ENCODE measurements at regions not wholly inside any gene's neighbourhood (a gene's known extent, or its start where the extent isn't known, plus 50 kb on each side); places are given as distances from the start of the nearest gene placed in this dataset.

DNA sequence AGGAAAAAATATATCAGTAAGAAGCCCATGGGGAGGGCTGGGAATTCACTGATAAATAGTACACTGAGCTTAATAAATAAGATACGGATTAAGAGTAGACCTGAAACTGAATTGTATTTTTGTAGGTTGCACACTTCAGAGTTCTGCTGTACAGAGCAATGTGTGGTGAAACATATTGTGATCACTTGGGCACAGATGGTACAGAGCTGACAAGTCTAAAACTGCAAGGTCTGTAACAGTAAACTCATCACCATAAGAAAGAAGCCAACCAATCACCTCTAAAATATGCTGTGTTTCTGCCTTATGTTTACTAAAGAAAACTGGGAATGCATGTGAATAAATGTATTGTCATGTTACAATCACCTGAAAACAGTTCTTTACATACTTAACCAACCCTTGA, 360.7 kb downstream of the MRPL39 start:
- Histone ChIP-seq H3K79me2 (ENCODE audit: control insufficient read depth, insufficient read depth, low read length) (no peaks in the 10 kb centered on the region), H3K27ac (ENCODE audit: insufficient read depth, low read depth, low read length) (no peak overlapping the region), H3K4me2 (ENCODE audit: insufficient read depth, low read length) (no peak overlapping the region), H3K36me3 (ENCODE audit: control insufficient read depth in 2 of 2, extremely low read depth in 1 of 2, insufficient read depth in 2 of 2, low read length in 2 of 2) (no peaks in the 10 kb centered on the region), H3K4me3 (replicated peaks in 1 of 3; ENCODE audit: insufficient read depth in 1 of 3, low read depth in 1 of 3, low read length in 3 of 3) (no peak overlapping the region), H3K27me3 (ENCODE audit: control insufficient read depth in 2 of 2, insufficient read depth in 2 of 2, low read length in 2 of 2) (no peaks in the 10 kb centered on the region), H3K9ac (replicated peaks; ENCODE audit: extremely low read depth, insufficient read depth, low read length) (no peak overlapping the region), H3K9me1 (replicated peaks; ENCODE audit: control insufficient read depth, extremely low read depth, insufficient read depth, low read length) (no peaks in the 10 kb centered on the region), H3K9me3 (replicated peaks; ENCODE audit: control insufficient read depth, insufficient read depth, low read length) (no peaks in the 10 kb centered on the region), H3K4me1 (ENCODE audit: control insufficient read depth, extremely low read depth, insufficient read depth, low read length) (no peaks in the 10 kb centered on the region), H2AFZ (ENCODE audit: low read depth, low read length) (no peak overlapping the region), H4K20me1 (replicated peaks; ENCODE audit: control insufficient read depth, extremely low read depth, insufficient read depth, low read length) (no peaks in the 10 kb centered on the region)
- no peak for FAIRE-seq
- TF ChIP-seq POLR2AphosphoS5 (IDR thresholded peaks at IDR 0.05; ENCODE audit: insufficient read depth, low read depth, low read length) (no peak), JUN (IDR thresholded peaks at IDR 0.05; ENCODE audit: borderline replicate concordance, insufficient read depth, insufficient read length, low read depth) (no peak), MYC (IDR thresholded peaks at IDR 0.05; ENCODE audit: low read depth, low read length) (no peak), GATA2 (IDR thresholded peaks at IDR 0.05; ENCODE audit: insufficient read depth, insufficient read length, low read depth, low read length) (no peak), FOS (IDR thresholded peaks at IDR 0.05; ENCODE audit: borderline replicate concordance, insufficient read depth, low read length) (no peak), POLR2A (IDR thresholded peaks at IDR 0.05; ENCODE audit: low read depth, low read length) (no peak), EZH2 (IDR thresholded peaks at IDR 0.05; ENCODE audit: borderline replicate concordance, low read depth, low read length, severe bottlenecking) (no peak)
- TF ChIP-seq, protein P1, sequence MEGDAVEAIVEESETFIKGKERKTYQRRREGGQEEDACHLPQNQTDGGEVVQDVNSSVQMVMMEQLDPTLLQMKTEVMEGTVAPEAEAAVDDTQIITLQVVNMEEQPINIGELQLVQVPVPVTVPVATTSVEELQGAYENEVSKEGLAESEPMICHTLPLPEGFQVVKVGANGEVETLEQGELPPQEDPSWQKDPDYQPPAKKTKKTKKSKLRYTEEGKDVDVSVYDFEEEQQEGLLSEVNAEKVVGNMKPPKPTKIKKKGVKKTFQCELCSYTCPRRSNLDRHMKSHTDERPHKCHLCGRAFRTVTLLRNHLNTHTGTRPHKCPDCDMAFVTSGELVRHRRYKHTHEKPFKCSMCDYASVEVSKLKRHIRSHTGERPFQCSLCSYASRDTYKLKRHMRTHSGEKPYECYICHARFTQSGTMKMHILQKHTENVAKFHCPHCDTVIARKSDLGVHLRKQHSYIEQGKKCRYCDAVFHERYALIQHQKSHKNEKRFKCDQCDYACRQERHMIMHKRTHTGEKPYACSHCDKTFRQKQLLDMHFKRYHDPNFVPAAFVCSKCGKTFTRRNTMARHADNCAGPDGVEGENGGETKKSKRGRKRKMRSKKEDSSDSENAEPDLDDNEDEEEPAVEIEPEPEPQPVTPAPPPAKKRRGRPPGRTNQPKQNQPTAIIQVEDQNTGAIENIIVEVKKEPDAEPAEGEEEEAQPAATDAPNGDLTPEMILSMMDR (IDR thresholded peaks at IDR 0.05; ENCODE audit: extremely low read depth in 1 of 2, insufficient read depth in 1 of 2, low read depth in 1 of 2, low read length in 2 of 2), result no peak
- TF ChIP-seq, protein P2, sequence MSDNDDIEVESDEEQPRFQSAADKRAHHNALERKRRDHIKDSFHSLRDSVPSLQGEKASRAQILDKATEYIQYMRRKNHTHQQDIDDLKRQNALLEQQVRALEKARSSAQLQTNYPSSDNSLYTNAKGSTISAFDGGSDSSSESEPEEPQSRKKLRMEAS (IDR thresholded peaks at IDR 0.05; ENCODE audit: insufficient read depth, insufficient read length), result no peak
- no TSS peak for BruUV-seq (replicated peaks)
- CTCF ChIA-PET, result no interaction called here
- intact Hi-C loops (cut with micrococcal nuclease), result no loop called here
- DNase-seq (ENCODE audit: low read depth, low spot score), result no peak
- POLR2A ChIA-PET, result no interaction called here
- dilution Hi-C loops (cut with MboI; ENCODE audit: extremely low pct_ligation_motif_present, low sequenced_read_pairs), result no loop called here

All from endothelial cell of umbilical vein (primary cell).